ENCODE measurements at regions not wholly inside any gene's neighbourhood (a gene's known extent, or its start where the extent isn't known, plus 50 kb on each side); places are given as distances from the start of the nearest gene placed in this dataset.

- no peak for DNase-seq (ENCODE audit: low read depth)
- no peak overlapping the region for H3K4me3 ChIP-seq (ENCODE audit: low read depth, low read length)
Observed at GRCh38 chr3:1661839-1662238, 436.8 kb upstream of the CNTN4 start.

GRCh38 chr3:1664266-1664665, 434.4 kb upstream of the CNTN4 start:
- no peak for TF ChIP-seq CTCF (conservative IDR thresholded peaks at IDR 0.05; ENCODE audit: low read depth, low read length)
- no peak overlapping the region for H3K4me3 ChIP-seq (ENCODE audit: low read depth, low read length)
- DNase-seq (ENCODE audit: low read depth), result no peak

More at GRCh38 chr3:1661839-1662238, 436.8 kb upstream of the CNTN4 start:
- TF ChIP-seq CTCF (conservative IDR thresholded peaks at IDR 0.05; ENCODE audit: low read depth, low read length), result no peak

- no peak overlapping the region for H3K4me3 ChIP-seq (ENCODE audit: low read depth, low read length)
- TF ChIP-seq CTCF (conservative IDR thresholded peaks at IDR 0.05; ENCODE audit: low read depth, low read length), result no peak
- no peak for DNase-seq (ENCODE audit: low read depth)
Observed at GRCh38 chr3:1666865-1667264, 431.8 kb upstream of the CNTN4 start.

GRCh38 chr3:1677576-1678156, 421.0 kb upstream of the CNTN4 start:
- TF ChIP-seq CTCF (conservative IDR thresholded peaks at IDR 0.05; ENCODE audit: low read depth, low read length), result no peak
- no peak overlapping the region for H3K4me3 ChIP-seq (ENCODE audit: low read depth, low read length)
- no peak for DNase-seq (ENCODE audit: low read depth)

- H3K4me3 ChIP-seq (ENCODE audit: low read depth, low read length), result no peak overlapping the region
- DNase-seq (ENCODE audit: low read depth), result no peak
- TF ChIP-seq CTCF (conservative IDR thresholded peaks at IDR 0.05; ENCODE audit: low read depth, low read length), result no peak
Observed at GRCh38 chr3:1692428-1692827, 406.2 kb upstream of the CNTN4 start.

GRCh38 chr3:1693145-1693544, 405.5 kb upstream of the CNTN4 start:
- no peak for TF ChIP-seq CTCF (conservative IDR thresholded peaks at IDR 0.05; ENCODE audit: low read depth, low read length)
- no peak for DNase-seq (ENCODE audit: low read depth)
- no peak overlapping the region for H3K4me3 ChIP-seq (ENCODE audit: low read depth, low read length)

GRCh38 chr3:1696669-1697275, 401.9 kb upstream of the CNTN4 start:
- no peak for DNase-seq (ENCODE audit: low read depth)
- TF ChIP-seq CTCF (conservative IDR thresholded peaks at IDR 0.05; ENCODE audit: low read depth, low read length), result no peak
- no peak overlapping the region for H3K4me3 ChIP-seq (ENCODE audit: low read depth, low read length)

All from epithelial cell of proximal tubule (primary cell).